Endothelial cell (in vitro differentiated cells): ENCODE measurements at regions not wholly inside any gene's neighbourhood (a gene's known extent, or its start where the extent isn't known, plus 50 kb on each side); places are given as distances from the start of the nearest gene placed in this dataset.
"Not testable (repeated sequence)": the region's sequence is repeated elsewhere in the genome, so short reads cannot be mapped to it uniquely, and the experiment has no call there.

Experiments
- DNase-seq: peaks from one replicate; pipeline ENCODE4 v3.0.0; 2021; ENCODE audit warnings: low spot score
- H3K27ac Mint-ChIP-seq: one replicate; pipeline ENCODE4 v1.8.0; 2021; ENCODE audit warnings: mixed read lengths, inconsistent platforms; ENCODE audit not compliant: unreplicated experiment
- H3K27me3 Mint-ChIP-seq: one replicate; pipeline ENCODE4 v1.8.0; 2021; ENCODE audit warnings: mild to moderate bottlenecking, moderate library complexity, mixed read lengths, inconsistent platforms; ENCODE audit not compliant: unreplicated experiment
- H3K36me3 Mint-ChIP-seq: one replicate; pipeline ENCODE4 v1.8.0; 2021; ENCODE audit warnings: mild to moderate bottlenecking, low read depth, mixed read lengths, inconsistent platforms; ENCODE audit not compliant: unreplicated experiment
- H3K4me1 Mint-ChIP-seq: one replicate; pipeline ENCODE4 v1.8.0; 2021; ENCODE audit warnings: mild to moderate bottlenecking, mixed read lengths, inconsistent platforms; ENCODE audit not compliant: unreplicated experiment
- H3K4me3 Mint-ChIP-seq: one replicate; pipeline ENCODE4 v1.8.0; 2021; ENCODE audit warnings: mild to moderate bottlenecking, mixed read lengths, inconsistent platforms; ENCODE audit not compliant: unreplicated experiment
- H3K9me3 Mint-ChIP-seq: one replicate; pipeline ENCODE4 v1.8.0; 2021; ENCODE audit warnings: mixed read lengths, inconsistent platforms; ENCODE audit not compliant: unreplicated experiment
- CTCF ChIP-seq: fragments of 200-600 bp; sonication (generic); IDR thresholded peaks from one replicate; pipeline ENCODE4 v1.5.0; 2021; ENCODE audit warnings: antibody characterized with exemption; ENCODE audit not compliant: unreplicated experiment

DNA sequence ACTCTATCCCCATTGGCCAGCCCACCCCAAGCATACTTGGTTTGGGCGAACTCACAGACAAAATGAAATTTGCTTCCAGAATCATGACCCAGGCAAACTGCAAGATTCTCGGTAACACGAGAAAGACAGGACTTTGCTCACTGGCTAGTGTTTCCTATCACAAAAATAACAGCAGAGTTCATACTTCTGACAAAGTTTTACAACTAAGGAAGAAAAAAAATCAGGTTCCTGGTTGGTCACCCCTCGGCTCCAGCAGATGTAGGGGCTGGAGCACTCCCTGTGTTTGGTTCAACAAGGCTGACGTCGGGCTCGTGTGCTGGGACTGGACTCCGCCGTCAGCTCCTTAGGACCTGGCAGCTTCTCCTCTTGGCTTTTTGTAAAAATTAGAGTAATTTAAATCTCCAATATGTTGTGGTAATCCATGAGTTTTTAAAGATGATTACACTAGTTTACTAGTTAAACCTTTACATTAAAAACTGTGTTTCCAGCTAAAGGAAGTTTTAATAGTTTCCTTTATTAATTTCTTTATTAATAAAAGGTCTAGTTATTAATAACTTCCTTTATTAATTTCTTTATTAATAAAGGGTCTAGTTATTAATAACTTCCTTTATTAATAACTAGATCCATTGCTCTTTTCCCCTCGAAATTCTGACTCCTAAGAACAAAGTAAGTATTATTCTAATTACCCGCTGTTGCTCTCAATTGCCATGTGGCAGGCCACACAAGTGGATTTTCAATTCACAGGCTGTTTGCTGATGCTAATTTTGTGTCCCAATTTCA is 115.6 kb upstream of the RNF32 start:
- Mint-ChIP-seq H3K4me1 (peaks cover 12% of the 10 kb centered on the region), H3K4me3 (no peak overlapping the region), H3K9me3 (no peaks in the 10 kb centered on the region), H3K27me3 (peaks cover 4% of the 10 kb centered on the region), H3K36me3 (no peaks in the 10 kb centered on the region), H3K27ac (no peak overlapping the region)
- TF ChIP-seq CTCF = no peak
- no peak for DNase-seq

DNA sequence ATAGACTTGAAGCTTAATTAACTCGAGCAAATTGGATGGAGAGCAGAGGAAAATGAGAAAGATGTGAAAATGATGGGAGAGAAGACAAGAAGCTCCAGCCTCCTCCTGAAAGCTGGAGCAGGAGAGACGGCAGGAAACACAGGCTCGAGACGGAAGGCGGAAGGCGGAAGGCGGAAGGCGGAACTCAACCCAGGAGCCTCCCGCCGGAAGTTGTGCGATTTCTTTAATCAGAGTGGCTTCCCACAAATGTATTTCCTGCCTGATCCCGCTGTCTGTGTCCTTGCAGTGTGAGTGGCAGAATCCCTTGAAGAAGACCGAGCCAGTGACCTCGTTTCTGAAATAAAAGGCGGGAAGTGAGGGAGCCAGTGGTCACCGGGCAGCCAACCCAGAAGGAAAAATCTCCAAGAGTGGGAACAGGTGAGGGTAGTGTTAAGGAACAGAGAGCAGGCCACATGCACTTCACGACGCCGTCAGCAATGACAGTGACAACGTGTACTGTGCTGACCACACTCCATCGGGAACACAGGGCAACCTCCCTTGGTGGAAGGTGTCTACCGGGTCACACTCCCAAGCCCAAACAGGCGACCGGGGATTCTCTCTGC is 117.0 kb upstream of the RNF32 start:
- H3K9me3 Mint-ChIP-seq = no peaks in the 10 kb centered on the region
- peak; percentile 29 for DNase-seq
- peaks cover 9% of the 10 kb centered on the region for H3K4me1 Mint-ChIP-seq
- H3K27ac Mint-ChIP-seq = peak overlapping the region; percentile 14
- no peak overlapping the region for H3K4me3 Mint-ChIP-seq
- H3K36me3 Mint-ChIP-seq = no peaks in the 10 kb centered on the region
- H3K27me3 Mint-ChIP-seq = no peaks in the 10 kb centered on the region
- no peak for TF ChIP-seq CTCF

DNA sequence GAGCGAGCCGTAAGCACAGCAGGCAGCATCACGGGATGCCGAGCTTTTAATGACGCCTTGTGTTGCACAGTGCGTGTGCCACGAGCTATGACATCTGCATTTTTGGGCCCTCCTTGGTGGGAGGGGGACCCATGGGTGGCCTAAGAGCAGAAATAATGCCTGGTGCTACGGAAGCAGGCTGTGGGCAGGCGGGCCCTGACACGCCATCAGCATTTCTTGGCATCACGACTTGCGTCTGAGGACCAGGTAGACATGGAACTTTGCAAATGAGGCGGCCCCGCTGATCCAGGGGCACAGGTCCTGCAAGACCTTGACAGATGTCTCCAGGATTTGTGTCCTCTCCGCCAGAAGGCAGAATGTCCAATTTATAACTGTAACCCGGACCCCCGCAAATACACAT is 117.8 kb upstream of the RNF32 start:
- no peaks in the 10 kb centered on the region for H3K9me3 Mint-ChIP-seq
- peaks cover 1% of the 10 kb centered on the region for H3K27me3 Mint-ChIP-seq
- H3K36me3 Mint-ChIP-seq = no peaks in the 10 kb centered on the region
- no peak overlapping the region for H3K27ac Mint-ChIP-seq
- no peak for DNase-seq
- H3K4me1 Mint-ChIP-seq = peaks cover 6% of the 10 kb centered on the region
- TF ChIP-seq CTCF = no peak
- H3K4me3 Mint-ChIP-seq = no peak overlapping the region

- Mint-ChIP-seq H3K4me1 (no peaks in the 10 kb centered on the region), H3K36me3 (no peaks in the 10 kb centered on the region), H3K27me3 (peaks cover 6% of the 10 kb centered on the region), H3K27ac (no peak overlapping the region), H3K9me3 (no peaks in the 10 kb centered on the region), H3K4me3 (no peak overlapping the region)
- TF ChIP-seq CTCF = no peak
- DNase-seq = no peak
Observed at GRCh38 chr7:156519070-156519469, 121.5 kb upstream of the RNF32 start.

DNA sequence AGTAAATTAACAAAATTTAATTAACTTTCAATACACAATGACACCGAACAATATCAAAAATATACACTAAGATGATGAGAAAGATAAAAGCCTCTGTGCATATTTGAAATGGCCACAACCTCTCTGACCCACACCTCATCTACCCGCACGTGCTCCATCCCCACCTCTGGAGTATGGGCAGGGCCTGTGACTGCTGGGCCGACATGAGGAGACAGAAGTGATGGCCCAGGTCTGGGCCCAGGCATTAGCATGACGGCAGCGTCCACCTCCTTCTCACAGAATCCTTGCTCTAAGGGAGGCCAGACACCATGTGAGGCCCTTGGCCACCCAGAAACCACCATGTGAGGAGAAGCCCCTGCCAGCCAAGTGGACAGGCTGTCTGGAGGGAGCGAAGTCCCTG is 122.1 kb upstream of the RNF32 start:
- Mint-ChIP-seq H3K36me3 (no peaks in the 10 kb centered on the region), H3K4me3 (no peak overlapping the region), H3K9me3 (no peaks in the 10 kb centered on the region), H3K27ac (no peak overlapping the region), H3K4me1 (no peaks in the 10 kb centered on the region), H3K27me3 (peaks cover 6% of the 10 kb centered on the region)
- no peak for TF ChIP-seq CTCF
- DNase-seq = no peak

DNA sequence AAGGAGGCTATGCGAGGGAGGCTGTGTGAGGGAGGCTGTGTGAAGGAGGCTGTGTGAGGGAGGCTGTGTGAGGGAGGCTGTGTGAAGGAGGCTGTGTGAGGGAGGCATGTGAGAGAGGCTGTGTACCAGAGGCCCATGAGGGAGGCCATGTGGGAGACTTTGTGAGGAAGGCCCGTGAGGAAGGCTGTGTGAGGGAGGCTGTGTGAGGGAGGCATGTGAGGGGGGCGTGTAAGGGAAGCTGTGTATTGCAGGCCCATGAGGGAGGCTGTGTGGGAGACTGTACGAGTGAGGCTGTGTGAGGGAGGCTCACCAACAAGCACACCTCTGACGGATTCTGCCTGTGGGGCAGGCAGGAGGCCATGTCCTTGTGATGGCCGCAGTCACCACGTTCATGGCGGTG is 122.7 kb upstream of the RNF32 start:
- H3K27me3 Mint-ChIP-seq, H3K4me1 Mint-ChIP-seq, H3K27ac Mint-ChIP-seq, H3K4me3 Mint-ChIP-seq, H3K9me3 Mint-ChIP-seq, H3K36me3 Mint-ChIP-seq, DNase-seq: not testable (repeated sequence)
